ENCODE measurements at regions not wholly inside any gene's neighbourhood (a gene's known extent, or its start where the extent isn't known, plus 50 kb on each side); places are given as distances from the start of the nearest gene placed in this dataset.

DNA sequence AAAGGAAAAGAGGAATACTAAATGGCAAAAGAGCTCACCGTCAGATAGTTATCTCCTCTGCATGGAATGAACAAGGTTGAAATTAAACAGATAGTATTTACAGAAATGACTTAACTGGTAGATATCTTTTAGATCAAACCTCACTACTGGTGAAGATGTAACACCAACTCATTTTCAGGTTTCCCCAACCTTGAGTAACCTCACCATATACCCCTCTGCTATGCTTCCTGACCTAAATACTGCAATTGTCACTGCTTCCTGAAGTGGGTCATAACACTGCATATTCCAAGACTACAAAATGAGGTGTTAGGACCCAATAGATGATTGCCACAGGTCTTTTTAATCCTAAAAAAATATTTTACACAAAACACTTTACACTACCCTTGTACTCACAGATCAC is 76.3 kb upstream of the PLEKHA5 start:
- H3K36me3 ChIP-seq = no peaks in the 10 kb centered on the region
- intact Hi-C loops (cut with DNase I) = no loop called here
- no peaks in the 10 kb centered on the region for H3K9me3 ChIP-seq
- WGBS, 2 donors = 93 to 100% methylated on average over 1 of the region's 1 CpG
- no peak for DNase-seq
- H3K4me3 ChIP-seq = no peak overlapping the region
- TF ChIP-seq POLR2A (IDR thresholded peaks at IDR 0.05) = no peak
- TF ChIP-seq EP300 (IDR thresholded peaks at IDR 0.05) = no peak
- TF ChIP-seq, protein P1, sequence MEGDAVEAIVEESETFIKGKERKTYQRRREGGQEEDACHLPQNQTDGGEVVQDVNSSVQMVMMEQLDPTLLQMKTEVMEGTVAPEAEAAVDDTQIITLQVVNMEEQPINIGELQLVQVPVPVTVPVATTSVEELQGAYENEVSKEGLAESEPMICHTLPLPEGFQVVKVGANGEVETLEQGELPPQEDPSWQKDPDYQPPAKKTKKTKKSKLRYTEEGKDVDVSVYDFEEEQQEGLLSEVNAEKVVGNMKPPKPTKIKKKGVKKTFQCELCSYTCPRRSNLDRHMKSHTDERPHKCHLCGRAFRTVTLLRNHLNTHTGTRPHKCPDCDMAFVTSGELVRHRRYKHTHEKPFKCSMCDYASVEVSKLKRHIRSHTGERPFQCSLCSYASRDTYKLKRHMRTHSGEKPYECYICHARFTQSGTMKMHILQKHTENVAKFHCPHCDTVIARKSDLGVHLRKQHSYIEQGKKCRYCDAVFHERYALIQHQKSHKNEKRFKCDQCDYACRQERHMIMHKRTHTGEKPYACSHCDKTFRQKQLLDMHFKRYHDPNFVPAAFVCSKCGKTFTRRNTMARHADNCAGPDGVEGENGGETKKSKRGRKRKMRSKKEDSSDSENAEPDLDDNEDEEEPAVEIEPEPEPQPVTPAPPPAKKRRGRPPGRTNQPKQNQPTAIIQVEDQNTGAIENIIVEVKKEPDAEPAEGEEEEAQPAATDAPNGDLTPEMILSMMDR (IDR thresholded peaks at IDR 0.05) = no peak
- TF ChIP-seq POLR2AphosphoS5 (IDR thresholded peaks at IDR 0.05) = no peak
- no peak overlapping the region for H3K27ac ChIP-seq
- no peaks in the 10 kb centered on the region for H3K27me3 ChIP-seq
- H3K4me1 ChIP-seq = no peaks in the 10 kb centered on the region

DNA sequence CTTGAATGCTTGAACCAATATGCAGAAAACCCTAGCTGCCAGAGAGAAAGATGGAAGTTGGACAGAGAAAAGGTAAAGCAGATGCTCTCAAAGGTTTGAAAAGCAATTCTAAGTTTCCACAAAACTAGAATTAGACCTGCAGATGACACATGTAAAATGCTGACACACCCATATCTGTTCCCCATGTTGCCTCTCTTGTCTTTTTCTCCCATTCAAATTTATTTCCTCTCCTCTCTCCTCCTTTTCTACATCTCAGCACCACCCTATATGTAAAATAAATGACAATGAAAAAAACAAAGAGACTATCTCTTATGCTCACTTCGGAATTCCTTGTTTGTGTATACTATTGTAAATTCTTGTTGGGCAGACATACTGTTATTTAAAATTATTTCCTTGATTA is 75.5 kb upstream of the PLEKHA5 start:
- Histone ChIP-seq H3K4me1 (no peaks in the 10 kb centered on the region), H3K4me3 (no peak overlapping the region), H3K27ac (no peak overlapping the region), H3K36me3 (no peaks in the 10 kb centered on the region), H3K27me3 (no peaks in the 10 kb centered on the region), H3K9me3 (no peaks in the 10 kb centered on the region)
- no peak for DNase-seq
- TF ChIP-seq EP300 (IDR thresholded peaks at IDR 0.05) (no peak), POLR2A (IDR thresholded peaks at IDR 0.05) (no peak), POLR2AphosphoS5 (IDR thresholded peaks at IDR 0.05) (no peak)
- TF ChIP-seq, protein P1 (IDR thresholded peaks at IDR 0.05) = no peak
- 63 to 84% methylated on average over 1 of the region's 1 CpG for WGBS, 2 donors
- intact Hi-C loops (cut with DNase I) = no loop called here

DNA sequence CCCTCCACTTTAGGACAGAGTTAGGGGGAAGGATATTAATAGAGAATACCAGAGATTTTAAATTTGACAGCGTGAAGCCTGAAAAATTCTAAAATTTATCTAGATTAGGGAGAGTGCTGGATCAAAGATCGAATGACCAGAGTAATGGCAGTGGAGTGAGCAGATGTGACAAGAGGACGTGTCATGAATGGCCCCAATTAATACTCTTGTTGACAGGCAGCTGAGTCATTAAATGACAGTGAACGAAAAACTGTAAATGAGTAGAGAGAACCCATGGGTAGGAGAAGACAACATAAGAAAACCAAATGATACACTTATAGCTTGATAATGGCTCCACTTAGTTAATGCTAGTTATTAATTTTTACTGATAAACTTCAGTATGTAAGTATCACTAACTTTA is 73.9 kb upstream of the PLEKHA5 start:
- no peak overlapping the region for H3K4me3 ChIP-seq
- TF ChIP-seq, protein P1 (IDR thresholded peaks at IDR 0.05) = no peak
- WGBS, 2 donors = 91 to 94% methylated on average over 4 of the region's 4 CpGs
- H3K27ac ChIP-seq = no peak overlapping the region
- no peaks in the 10 kb centered on the region for H3K36me3 ChIP-seq
- intact Hi-C loops (cut with DNase I) = no loop called here
- no peaks in the 10 kb centered on the region for H3K27me3 ChIP-seq
- H3K9me3 ChIP-seq = no peaks in the 10 kb centered on the region
- H3K4me1 ChIP-seq = no peaks in the 10 kb centered on the region
- DNase-seq = no peak

DNA sequence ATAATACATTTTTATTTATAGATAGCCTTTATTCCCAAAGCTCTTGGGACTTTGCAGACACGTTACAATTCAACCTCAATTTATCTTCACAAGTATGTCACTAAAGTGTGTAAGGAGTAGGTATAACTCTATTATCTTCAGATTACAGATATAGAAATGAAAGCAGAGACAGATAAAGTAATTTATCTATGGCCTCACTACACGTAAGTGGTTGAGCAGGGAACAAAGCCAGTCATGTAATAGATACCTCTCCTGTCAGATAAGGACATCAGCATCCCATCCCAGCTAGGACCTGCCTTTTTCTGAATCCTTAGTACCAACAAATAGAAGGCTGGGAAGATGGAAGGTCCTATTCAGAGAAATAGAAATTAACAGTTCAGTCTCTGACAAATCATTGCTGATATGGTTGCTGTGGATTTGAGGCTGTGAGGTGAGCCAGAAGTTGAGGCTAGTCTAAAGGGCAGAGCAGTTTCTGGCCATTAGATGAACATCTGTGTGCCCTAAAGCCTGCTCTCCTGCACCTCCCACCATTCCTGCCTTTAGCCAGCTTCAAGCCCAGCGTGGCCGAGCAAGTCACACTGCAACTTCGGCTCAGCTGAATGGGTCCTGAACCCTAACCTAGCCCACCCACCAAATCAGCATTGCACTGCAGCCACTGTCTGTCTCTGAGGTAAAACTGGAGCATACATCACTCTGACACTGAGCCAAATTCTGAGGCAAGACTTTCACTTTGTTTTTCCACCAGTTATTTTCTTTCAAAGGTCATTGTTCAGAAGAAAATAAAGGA is 71.1 kb upstream of the PLEKHA5 start:
- no peaks in the 10 kb centered on the region for H3K36me3 ChIP-seq
- TF ChIP-seq POLR2A (IDR thresholded peaks at IDR 0.05) (no peak), EP300 (IDR thresholded peaks at IDR 0.05) (no peak), POLR2AphosphoS5 (IDR thresholded peaks at IDR 0.05) (no peak)
- TF ChIP-seq, protein P1 (IDR thresholded peaks at IDR 0.05) = no peak
- H3K4me3 ChIP-seq = no peak overlapping the region
- no peaks in the 10 kb centered on the region for H3K4me1 ChIP-seq
- no peaks in the 10 kb centered on the region for H3K9me3 ChIP-seq
- no peak overlapping the region for H3K27ac ChIP-seq
- H3K27me3 ChIP-seq = no peaks in the 10 kb centered on the region
- DNase-seq = no peak
- 37 to 71% methylated on average over 5 of the region's 5 CpGs for WGBS, 2 donors
- intact Hi-C loops (cut with DNase I) = no loop called here

DNA sequence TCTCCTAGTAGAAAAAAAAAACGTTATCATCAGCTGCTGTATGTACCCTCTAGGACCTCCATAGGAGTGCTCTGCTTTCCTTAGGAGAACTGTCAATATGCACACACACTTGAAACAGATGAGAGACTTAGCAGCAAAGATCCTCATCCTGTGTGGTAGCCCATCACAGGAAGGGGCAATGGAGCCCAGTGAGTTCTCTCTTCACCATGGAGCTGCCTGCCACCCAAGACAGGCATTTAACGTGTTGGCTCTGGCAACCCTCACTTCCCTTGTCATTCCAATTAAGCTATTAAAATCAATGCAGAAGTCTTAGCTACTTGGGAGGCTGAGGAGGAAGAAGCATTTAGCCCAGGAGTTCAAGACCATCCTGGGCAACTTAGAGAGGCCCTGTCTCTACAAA is 64.8 kb upstream of the PLEKHA5 start:
- H3K27ac ChIP-seq = no peak overlapping the region
- no peaks in the 10 kb centered on the region for H3K36me3 ChIP-seq
- H3K4me1 ChIP-seq = no peaks in the 10 kb centered on the region
- intact Hi-C loops (cut with DNase I) = no loop called here
- WGBS, 2 donors = 59 to 62% methylated on average over 2 of the region's 2 CpGs
- no peak for DNase-seq
- no peaks in the 10 kb centered on the region for H3K9me3 ChIP-seq
- no peaks in the 10 kb centered on the region for H3K27me3 ChIP-seq
- TF ChIP-seq EP300 (IDR thresholded peaks at IDR 0.05) (no peak), POLR2A (IDR thresholded peaks at IDR 0.05) (no peak), POLR2AphosphoS5 (IDR thresholded peaks at IDR 0.05) (no peak)
- TF ChIP-seq, protein P1 (IDR thresholded peaks at IDR 0.05) = no peak
- no peak overlapping the region for H3K4me3 ChIP-seq

Measured in sigmoid colon (tissue), 6 donors.